Activated naive CD8-positive, alpha-beta T cell treated with anti-CD3 and anti-CD28 coated beads, Interleukin-2, amount 10 ng/mL, durations not matched to agents 7 days and 5 days (primary cell): ENCODE measurements at regions not wholly inside any gene's neighbourhood (a gene's known extent, or its start where the extent isn't known, plus 50 kb on each side); places are given as distances from the start of the nearest gene placed in this dataset.
A peak's percentile ranks its signal among the peaks of the same experiment; 100 is the strongest.
"Not testable (repeated sequence)": the region's sequence is repeated elsewhere in the genome, so short reads cannot be mapped to it uniquely, and the experiment has no call there.

Experiments
- ATAC-seq: fragments of 150-1000 bp; cut with Tn5 transposase; one replicate; pipeline ENCODE4 v1.10.0; 2021; ENCODE audit warnings: low read depth, moderate library complexity
- POLR2A ChIA-PET: fragments of 350-600 bp; sonication (Branson Sonifier 250); formaldehyde crosslinking; loops from one replicate; lab custom pipeline; 2021; ENCODE audit warnings: antibody characterized with exemption; lab: Charles Lee
- DNase-seq: peaks from one replicate; pipeline ENCODE4 v3.0.0; 2021
- H3K27ac Mint-ChIP-seq: one replicate; pipeline ENCODE4 v1.8.0; 2022; ENCODE audit warnings: mild to moderate bottlenecking, mixed read lengths
- H3K27me3 Mint-ChIP-seq: one replicate; pipeline ENCODE4 v1.8.0; 2022; ENCODE audit warnings: mild to moderate bottlenecking, moderate library complexity, mixed read lengths
- H3K36me3 Mint-ChIP-seq: one replicate; pipeline ENCODE4 v1.8.0; 2021; ENCODE audit warnings: mild to moderate bottlenecking, mixed read lengths
- H3K4me1 Mint-ChIP-seq: one replicate; pipeline ENCODE4 v1.8.0; 2021; ENCODE audit warnings: mixed read lengths
- H3K4me3 Mint-ChIP-seq: one replicate; pipeline ENCODE4 v1.8.0; 2022; ENCODE audit warnings: mild to moderate bottlenecking, moderate library complexity, mixed read lengths
- H3K9me3 Mint-ChIP-seq: one replicate; pipeline ENCODE4 v1.8.0; 2021; ENCODE audit warnings: mixed read lengths

- ATAC-seq (no peak), DNase-seq (no peak)
- H3K36me3 Mint-ChIP-seq, result no peaks in the 10 kb centered on the region
- no peak overlapping the region for H3K4me3 Mint-ChIP-seq
- POLR2A ChIA-PET, result no interaction called here
- H3K27ac Mint-ChIP-seq, result no peak overlapping the region
- H3K27me3 Mint-ChIP-seq, result no peaks in the 10 kb centered on the region
- H3K9me3 Mint-ChIP-seq, result peaks cover 1% of the 10 kb centered on the region
- H3K4me1 Mint-ChIP-seq, result no peaks in the 10 kb centered on the region
Observed at GRCh38 chr9:30035761-30036160, 2348.7 kb upstream of the ACO1 start.

- ATAC-seq, result no peak
- H3K27ac Mint-ChIP-seq, result no peak overlapping the region
- DNase-seq, result no peak
- H3K9me3 Mint-ChIP-seq, result peaks cover 1% of the 10 kb centered on the region
- no peaks in the 10 kb centered on the region for H3K4me1 Mint-ChIP-seq
- no peak overlapping the region for H3K4me3 Mint-ChIP-seq
- no peaks in the 10 kb centered on the region for H3K36me3 Mint-ChIP-seq
- POLR2A ChIA-PET, result no interaction called here
- no peaks in the 10 kb centered on the region for H3K27me3 Mint-ChIP-seq
Observed at GRCh38 chr9:30036558-30036957, 2347.9 kb upstream of the ACO1 start.

- no peaks in the 10 kb centered on the region for H3K9me3 Mint-ChIP-seq
- no peaks in the 10 kb centered on the region for H3K27me3 Mint-ChIP-seq
- H3K27ac Mint-ChIP-seq, result no peak overlapping the region
- no peaks in the 10 kb centered on the region for H3K36me3 Mint-ChIP-seq
- DNase-seq (no peak), ATAC-seq (no peak)
- POLR2A ChIA-PET, result no interaction called here
- no peaks in the 10 kb centered on the region for H3K4me1 Mint-ChIP-seq
- no peak overlapping the region for H3K4me3 Mint-ChIP-seq
Observed at GRCh38 chr9:30039712-30040111, 2344.7 kb upstream of the ACO1 start.

DNA sequence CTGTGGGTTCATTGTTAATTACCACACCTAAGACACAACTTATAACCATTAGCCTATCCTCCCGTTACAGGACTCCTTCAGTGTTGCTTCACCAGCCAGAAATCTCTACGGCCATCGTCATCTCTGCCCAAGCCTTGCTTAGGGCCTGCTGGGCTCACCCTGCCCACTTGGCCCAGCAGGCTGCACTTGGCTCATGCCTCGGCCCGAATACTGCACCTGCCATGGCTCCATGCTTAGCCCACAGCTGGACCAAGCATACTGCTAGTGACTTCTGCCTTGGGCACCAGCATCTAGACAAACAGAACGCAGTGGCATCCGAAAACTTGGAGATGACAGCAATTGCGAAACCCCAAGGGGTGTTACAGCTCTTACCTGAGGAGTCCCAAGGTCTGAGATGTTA is 2336.0 kb upstream of the ACO1 start:
- Mint-ChIP-seq H3K9me3 (no peaks in the 10 kb centered on the region), H3K4me3 (no peak overlapping the region), H3K4me1 (no peaks in the 10 kb centered on the region), H3K27ac (no peak overlapping the region), H3K36me3 (no peaks in the 10 kb centered on the region), H3K27me3 (no peaks in the 10 kb centered on the region)
- no peak for DNase-seq
- ATAC-seq, result no peak
- POLR2A ChIA-PET, result no interaction called here

DNA sequence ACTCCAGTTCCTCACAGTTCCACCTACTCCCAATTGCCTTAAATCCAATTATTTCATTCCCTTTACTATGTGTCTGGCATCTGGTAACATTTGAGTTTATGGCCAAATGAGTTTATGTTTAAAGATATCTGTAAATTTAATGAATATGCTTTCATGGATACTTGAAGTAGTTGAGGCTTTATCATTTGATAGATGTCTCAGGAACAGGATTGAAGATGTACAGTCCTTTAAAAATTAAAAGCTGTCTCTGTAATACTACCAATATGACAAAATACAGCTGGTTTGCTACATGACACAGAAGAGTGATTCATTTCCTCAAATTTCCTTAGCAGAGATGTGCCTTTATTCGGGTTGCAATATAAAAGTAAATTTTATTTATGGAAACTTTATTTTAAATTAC is 2326.0 kb upstream of the ACO1 start:
- Mint-ChIP-seq H3K36me3 (no peaks in the 10 kb centered on the region), H3K4me3 (no peak overlapping the region), H3K4me1 (no peaks in the 10 kb centered on the region), H3K27me3 (no peaks in the 10 kb centered on the region), H3K9me3 (no peaks in the 10 kb centered on the region), H3K27ac (no peak overlapping the region)
- POLR2A ChIA-PET, result no interaction called here
- no peak for ATAC-seq
- DNase-seq, result no peak

GRCh38 chr9:30060976-30061375 is 2323.5 kb upstream of the ACO1 start:
- ATAC-seq, result no peak
- Mint-ChIP-seq H3K36me3 (no peaks in the 10 kb centered on the region), H3K9me3 (no peaks in the 10 kb centered on the region), H3K27ac (no peak overlapping the region), H3K27me3 (no peaks in the 10 kb centered on the region), H3K4me1 (no peaks in the 10 kb centered on the region), H3K4me3 (no peak overlapping the region)
- DNase-seq, result no peak
- POLR2A ChIA-PET, result no interaction called here

- ATAC-seq (no peak), DNase-seq (no peak)
- Mint-ChIP-seq H3K4me1 (no peaks in the 10 kb centered on the region), H3K4me3 (no peak overlapping the region), H3K27ac (no peak overlapping the region), H3K36me3 (no peaks in the 10 kb centered on the region), H3K9me3 (no peaks in the 10 kb centered on the region), H3K27me3 (no peaks in the 10 kb centered on the region)
- POLR2A ChIA-PET, result no interaction called here
Observed at GRCh38 chr9:30065888-30066287, 2318.6 kb upstream of the ACO1 start.

- DNase-seq, H3K36me3 Mint-ChIP-seq, H3K9me3 Mint-ChIP-seq, H3K4me3 Mint-ChIP-seq, H3K4me1 Mint-ChIP-seq, H3K27ac Mint-ChIP-seq, ATAC-seq, H3K27me3 Mint-ChIP-seq, POLR2A ChIA-PET: not testable (repeated sequence)
Observed at GRCh38 chr9:30069236-30069635, 2315.2 kb upstream of the ACO1 start.

- ATAC-seq (no peak), DNase-seq (no peak)
- Mint-ChIP-seq H3K4me1 (peaks cover 9% of the 10 kb centered on the region), H3K36me3 (no peaks in the 10 kb centered on the region), H3K4me3 (no peak overlapping the region), H3K27me3 (no peaks in the 10 kb centered on the region), H3K27ac (no peak overlapping the region), H3K9me3 (peaks cover 16% of the 10 kb centered on the region)
- POLR2A ChIA-PET, result no interaction called here
Observed at GRCh38 chr9:30075022-30075421, 2309.4 kb upstream of the ACO1 start.

GRCh38 chr9:30075451-30076199 is 2308.8 kb upstream of the ACO1 start:
- H3K27ac Mint-ChIP-seq, result peak overlapping the region; percentile 10

DNA sequence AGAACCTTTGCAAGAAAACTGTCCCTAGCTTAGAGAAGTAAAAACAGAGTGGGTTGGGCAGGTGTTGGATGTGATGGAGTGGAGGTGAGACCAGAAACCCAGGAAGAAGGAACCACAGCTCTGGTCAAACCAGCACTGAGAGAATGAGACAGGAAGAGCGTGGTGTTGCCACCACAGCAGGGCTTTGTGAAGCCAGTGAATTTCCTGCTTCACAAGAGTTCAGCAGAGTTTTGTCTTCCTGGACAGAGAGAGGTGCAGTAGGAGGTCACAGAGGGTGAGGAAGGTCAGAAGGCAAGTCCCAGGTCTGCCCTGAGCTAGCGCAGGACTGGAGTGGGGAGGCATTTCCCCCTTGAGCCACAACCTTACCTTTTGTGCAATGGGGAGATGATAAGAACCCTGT is 2306.2 kb upstream of the ACO1 start:
- no peak for DNase-seq
- H3K4me1 Mint-ChIP-seq, result peaks cover 9% of the 10 kb centered on the region
- H3K9me3 Mint-ChIP-seq, result peaks cover 13% of the 10 kb centered on the region
- POLR2A ChIA-PET, result no interaction called here
- H3K36me3 Mint-ChIP-seq, result no peaks in the 10 kb centered on the region
- no peak overlapping the region for H3K4me3 Mint-ChIP-seq
- no peaks in the 10 kb centered on the region for H3K27me3 Mint-ChIP-seq
- peak; percentile 52 for ATAC-seq
- no peak overlapping the region for H3K27ac Mint-ChIP-seq

More at GRCh38 chr9:30075451-30076199, 2308.8 kb upstream of the ACO1 start:
- no peaks in the 10 kb centered on the region for H3K27me3 Mint-ChIP-seq
- H3K4me1 Mint-ChIP-seq, result peaks cover 9% of the 10 kb centered on the region
- DNase-seq (no peak), ATAC-seq (no peak)
- H3K4me3 Mint-ChIP-seq, result no peak overlapping the region
- H3K9me3 Mint-ChIP-seq, result peaks cover 16% of the 10 kb centered on the region
- POLR2A ChIA-PET, result no interaction called here
- H3K36me3 Mint-ChIP-seq, result no peaks in the 10 kb centered on the region

DNA sequence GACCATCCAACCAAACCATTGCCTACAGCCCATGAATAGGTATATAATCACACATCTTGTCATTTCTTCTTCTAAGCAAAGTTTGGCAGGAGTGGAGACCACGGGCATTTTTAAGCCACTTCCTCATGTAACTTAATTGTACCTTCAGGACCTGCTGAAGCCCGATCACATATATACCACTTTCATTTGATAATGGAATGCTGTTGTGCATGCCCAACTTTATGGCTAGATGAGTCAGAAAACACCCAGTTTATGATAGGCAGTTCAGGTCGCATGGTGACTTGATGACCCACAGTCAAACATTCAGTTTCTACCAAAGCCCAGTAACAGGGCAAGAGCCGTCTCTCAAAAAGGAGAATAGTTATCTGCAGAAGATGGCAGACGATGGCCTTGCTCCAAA is 2295.0 kb upstream of the ACO1 start:
- POLR2A ChIA-PET, result no interaction called here
- ATAC-seq, result no peak

GRCh38 chr9:30103647-30104394 is 2280.6 kb upstream of the ACO1 start:
- no peaks in the 10 kb centered on the region for H3K36me3 Mint-ChIP-seq
- POLR2A ChIA-PET, result no interaction called here
- no peak for ATAC-seq

More for the DNA sequence above, 2295.0 kb upstream of the ACO1 start:
- H3K9me3 Mint-ChIP-seq, result peaks cover 2% of the 10 kb centered on the region
- H3K27ac Mint-ChIP-seq, result no peak overlapping the region
- no peaks in the 10 kb centered on the region for H3K4me1 Mint-ChIP-seq
- no peak for DNase-seq
- H3K36me3 Mint-ChIP-seq, result no peaks in the 10 kb centered on the region
- H3K27me3 Mint-ChIP-seq, result no peaks in the 10 kb centered on the region
- no peak overlapping the region for H3K4me3 Mint-ChIP-seq

DNA sequence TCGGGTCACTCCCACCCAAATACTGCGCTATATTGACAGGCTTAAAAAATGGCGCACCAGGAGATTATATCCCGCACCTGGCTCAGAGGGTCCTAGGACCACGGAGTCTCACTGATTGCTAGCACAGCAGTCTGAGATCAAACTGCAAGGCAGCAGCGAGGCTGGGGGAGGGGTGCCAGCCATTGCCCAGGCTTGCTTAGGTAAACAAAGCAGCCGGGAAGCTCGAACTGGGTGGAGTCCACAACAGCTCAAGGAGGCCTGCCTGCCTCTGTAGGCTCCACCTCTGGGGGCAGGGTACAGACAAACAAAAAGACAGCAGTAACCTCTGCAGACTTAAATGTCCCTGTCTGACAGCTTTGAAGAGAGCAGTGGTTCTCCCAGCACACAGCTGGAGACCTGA is 2277.3 kb upstream of the ACO1 start:
- H3K27ac Mint-ChIP-seq, DNase-seq, H3K27me3 Mint-ChIP-seq, POLR2A ChIA-PET, H3K9me3 Mint-ChIP-seq, H3K36me3 Mint-ChIP-seq, ATAC-seq, H3K4me3 Mint-ChIP-seq, H3K4me1 Mint-ChIP-seq: not testable (repeated sequence)

More at GRCh38 chr9:30103647-30104394, 2280.6 kb upstream of the ACO1 start:
- H3K9me3 Mint-ChIP-seq, result peaks cover 6% of the 10 kb centered on the region
- H3K27me3 Mint-ChIP-seq, result no peaks in the 10 kb centered on the region
- H3K27ac Mint-ChIP-seq, result no peak overlapping the region
- no peaks in the 10 kb centered on the region for H3K4me1 Mint-ChIP-seq
- DNase-seq, result no peak
- H3K4me3 Mint-ChIP-seq, result no peak overlapping the region
